GM21367 (cell line): ENCODE measurements at regions not wholly inside any gene's neighbourhood (a gene's known extent, or its start where the extent isn't known, plus 50 kb on each side); places are given as distances from the start of the nearest gene placed in this dataset.
"Not testable (repeated sequence)": the region's sequence is repeated elsewhere in the genome, so short reads cannot be mapped to it uniquely, and the experiment has no call there.

Source experiments
- ATAC-seq: cut with Tn5 transposase; IDR thresholded peaks from one replicate; pipeline ENCODE4 v1.9.1; 2021; ENCODE audit not compliant: unreplicated experiment

DNA sequence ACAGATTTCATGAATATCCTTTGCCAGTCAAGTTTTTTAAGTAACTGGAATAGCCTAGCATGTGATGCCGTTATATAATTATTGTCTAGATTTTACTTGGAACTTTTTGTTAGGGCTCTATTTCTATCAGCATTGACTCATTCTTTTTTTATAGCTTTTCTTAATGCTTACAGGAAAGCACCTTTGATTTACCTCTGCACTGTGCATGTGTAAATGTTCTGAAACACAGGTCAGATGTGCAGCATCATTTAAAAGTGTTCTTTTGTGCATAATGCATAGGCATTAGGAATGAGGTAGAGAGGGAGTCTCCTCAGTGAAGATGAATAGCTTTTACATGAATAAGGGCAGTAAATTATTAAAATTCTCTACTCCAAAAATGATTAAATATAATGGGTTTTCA lies 669.3 kb upstream of the MBL2 start:
- ATAC-seq = no peak

DNA sequence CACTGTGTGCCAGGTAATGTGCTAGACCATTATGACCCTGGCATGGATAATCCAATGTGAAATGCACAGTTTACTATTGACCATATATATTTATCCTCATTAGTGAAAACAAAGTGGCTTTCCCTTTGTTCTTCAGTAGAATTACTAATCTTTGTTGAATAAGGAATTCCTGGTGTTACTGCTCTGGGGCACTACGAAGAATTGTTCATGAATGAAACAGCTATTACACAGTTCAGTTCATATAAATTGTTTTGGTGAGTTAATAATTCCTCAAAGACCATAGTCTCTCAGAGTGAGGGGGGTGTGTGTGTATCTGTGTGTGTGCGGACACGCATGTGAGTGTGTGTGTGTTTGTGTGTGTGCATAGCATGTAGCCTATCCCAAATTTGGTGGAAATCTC lies 668.0 kb upstream of the MBL2 start:
- no peak for ATAC-seq

DNA sequence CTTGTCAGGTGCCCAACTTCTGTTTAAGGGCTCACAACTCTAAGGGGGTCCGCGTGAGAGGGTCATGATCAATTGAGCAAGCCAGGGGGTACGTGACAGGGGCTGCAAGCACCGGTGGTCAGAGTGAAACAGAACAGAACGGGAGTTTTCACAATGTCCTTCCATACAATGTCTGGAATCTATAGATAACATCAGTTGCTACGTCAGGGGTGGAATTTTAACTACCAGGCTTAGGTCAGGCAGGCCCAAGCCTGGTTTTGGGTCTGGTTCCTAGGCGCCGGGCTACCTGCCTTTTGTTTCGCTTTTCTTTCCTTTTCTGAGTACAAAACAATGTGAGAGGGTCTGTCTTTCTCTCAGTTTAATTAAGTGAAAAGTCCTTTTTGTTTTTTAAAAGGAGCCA lies 666.5 kb upstream of the MBL2 start:
- not testable (repeated sequence) for ATAC-seq

DNA sequence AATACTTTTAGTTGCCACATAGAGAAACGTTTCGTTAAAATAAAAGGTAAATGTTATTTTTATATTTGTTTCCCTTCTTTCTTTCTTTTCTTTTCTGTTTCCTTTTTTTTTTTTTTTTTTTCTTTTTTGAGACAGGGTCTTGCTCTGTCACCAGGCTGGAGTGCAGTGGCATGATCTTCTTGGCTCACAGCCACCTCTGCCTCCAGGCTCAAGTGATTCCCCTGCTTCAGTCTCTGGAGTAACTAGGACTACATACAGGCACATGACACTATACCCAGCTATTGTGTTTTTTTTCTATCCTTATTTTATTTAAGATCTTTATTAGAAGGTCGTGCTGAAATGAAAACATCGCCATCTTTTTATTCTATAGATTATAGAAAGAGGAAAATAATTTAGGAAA lies 661.8 kb upstream of the MBL2 start:
- ATAC-seq = no peak

DNA sequence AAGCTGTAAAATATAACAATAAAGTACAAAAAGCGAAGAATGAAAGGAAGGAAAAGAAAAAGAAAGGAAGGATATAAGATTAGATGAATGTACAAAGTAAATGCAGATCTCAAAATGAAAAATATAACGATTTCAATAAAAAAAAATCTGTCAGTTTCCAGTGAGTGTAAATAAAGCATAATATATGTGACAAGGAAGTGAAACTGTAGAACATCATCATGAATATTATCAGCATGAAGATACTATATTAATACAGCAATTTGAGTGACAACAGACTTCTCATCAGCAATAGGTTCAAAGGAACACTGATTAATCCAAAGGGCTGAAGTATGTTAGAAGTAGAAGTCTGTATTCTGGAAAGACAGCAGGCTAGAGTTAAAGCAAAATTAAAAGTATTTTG lies 659.5 kb upstream of the MBL2 start:
- ATAC-seq = no peak

DNA sequence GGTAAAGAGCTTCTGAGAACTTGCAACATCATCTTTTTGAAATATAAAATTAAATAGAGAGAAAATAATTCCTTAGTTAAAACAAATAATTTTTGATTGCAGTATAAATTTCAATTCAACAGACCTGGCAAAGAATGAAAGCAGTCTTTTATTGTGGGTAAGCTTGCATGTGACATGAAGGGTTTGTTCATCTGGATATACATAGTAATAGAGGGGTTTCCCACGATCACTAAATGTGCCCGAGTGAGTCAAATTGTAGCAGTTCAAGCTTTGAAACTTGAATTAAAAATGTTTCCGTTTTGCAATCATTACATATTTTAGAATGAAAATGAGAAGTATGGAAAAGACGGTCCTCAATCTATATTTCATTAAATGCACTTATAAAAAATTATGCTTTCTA lies 658.4 kb upstream of the MBL2 start:
- no peak for ATAC-seq

DNA sequence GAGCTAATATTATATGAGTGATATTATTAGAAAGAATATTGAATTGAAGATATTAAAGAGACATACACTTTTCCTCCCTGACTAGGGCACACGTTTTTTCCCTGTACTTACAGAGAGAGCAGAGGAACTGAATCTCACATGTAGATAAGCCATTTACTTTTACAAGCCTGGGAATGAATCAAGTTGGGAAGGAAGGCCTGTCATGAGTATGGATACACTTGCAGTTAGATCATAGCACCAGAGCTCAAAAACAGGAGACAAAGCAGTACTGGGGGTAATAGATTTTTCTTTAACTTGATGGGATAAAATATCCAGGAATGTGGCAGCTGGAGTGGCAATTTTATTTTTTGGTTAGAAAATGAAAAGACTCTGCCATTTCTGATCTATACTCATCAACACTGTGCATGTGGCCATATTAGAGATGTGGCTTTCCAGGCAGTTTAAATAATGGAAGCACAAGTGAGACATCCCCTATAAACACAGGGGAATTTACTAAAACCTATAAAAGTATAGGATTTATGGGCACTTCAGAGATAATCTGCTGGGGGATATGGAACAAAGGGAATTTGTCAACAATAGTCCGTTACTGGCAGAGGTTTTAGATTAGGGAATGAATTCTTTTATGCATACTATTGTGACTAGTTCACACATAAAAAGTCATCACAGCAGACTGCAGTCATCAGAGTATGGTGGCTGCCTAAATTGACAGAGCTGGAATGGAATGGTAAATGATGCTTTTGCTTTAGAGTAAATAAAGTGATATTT lies 657.7 kb upstream of the MBL2 start:
- ATAC-seq = no peak

DNA sequence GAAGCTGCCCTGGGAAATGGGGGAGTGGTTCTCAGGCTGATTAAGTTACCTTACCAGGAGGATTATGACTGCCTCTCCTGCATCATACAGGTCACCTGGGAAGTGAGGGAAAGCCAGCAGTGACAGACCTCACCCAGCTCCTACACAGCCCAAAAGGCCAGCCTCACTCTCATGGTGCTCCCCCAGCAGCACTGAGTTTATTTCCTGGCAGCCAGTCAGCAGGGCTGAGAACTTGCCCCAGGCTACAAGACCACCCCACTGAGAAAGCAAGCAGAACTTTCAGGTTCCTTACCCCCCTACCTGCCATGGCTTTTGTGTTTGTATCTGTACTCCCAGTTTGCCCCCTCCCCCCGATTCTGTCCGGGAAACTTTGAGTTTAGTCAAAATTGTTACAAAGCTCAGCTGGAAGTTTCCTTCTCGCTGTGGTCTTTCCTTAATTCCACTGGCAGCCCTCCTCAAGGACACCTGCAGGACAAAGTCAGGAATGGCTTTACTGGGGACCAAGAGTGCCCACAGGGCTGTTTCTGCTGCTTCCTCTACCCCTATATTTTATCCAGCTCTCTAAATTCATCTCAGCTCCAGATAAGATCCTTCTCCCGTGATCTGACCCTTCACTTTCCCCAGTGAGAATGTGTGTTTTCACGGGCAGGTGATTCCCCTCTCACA lies 649.8 kb upstream of the MBL2 start:
- no peak for ATAC-seq

DNA sequence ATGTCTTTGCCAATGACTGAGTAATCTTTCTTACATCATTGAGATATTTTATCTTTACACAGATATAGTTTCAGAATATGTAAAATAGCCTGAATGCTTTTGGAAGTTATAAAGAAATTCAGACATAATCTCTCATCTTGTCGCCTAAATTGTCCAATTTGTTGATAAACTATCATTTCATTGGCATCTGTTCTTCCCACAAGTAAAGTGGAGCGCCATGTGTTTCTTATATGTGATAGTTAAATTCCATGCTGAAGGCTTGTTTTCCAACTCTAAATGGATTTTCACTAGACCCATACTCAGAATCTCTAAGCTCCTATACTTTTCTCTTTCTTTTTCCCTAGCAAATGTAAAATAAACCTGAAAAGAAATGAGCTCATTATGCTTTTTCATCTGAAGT lies 640.1 kb upstream of the MBL2 start:
- ATAC-seq = no peak

DNA sequence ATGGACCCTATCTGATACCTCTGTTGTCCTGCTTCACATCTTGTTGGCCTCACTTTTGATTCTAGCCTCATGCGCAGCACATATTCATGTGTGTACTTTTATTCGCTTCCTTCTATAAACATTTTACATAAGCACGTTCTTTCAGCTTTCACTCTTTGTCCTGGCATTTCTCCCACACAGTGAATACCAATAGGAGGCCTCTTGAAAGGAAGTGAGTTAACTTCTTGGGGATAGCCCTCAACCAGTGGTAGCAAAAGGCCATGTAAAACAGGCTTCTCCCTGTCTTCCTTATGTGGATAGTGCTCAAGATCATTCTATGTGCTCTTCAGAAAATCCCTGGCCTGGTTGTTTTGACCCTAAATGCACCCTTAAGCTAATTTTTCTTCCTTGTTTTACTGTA lies 633.9 kb upstream of the MBL2 start:
- ATAC-seq = no peak

DNA sequence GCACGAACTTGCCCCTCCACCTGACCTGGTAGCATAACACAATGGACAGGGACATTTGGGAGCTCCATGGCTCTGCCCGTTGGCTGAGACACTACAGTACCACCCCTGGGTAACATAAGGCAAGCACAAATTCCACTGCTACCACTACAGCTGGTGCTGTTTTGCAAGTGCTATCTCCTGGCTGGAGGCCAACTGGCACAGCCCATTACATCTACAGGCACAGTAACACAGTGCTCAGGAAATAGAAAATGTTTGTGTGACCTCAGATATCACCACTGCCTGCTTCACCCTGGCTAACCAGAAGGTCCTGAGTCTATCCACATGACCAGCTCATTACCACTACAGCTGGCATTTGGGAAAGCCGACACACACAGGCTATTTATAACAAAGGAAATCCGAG lies 631.1 kb upstream of the MBL2 start:
- ATAC-seq = no peak

DNA sequence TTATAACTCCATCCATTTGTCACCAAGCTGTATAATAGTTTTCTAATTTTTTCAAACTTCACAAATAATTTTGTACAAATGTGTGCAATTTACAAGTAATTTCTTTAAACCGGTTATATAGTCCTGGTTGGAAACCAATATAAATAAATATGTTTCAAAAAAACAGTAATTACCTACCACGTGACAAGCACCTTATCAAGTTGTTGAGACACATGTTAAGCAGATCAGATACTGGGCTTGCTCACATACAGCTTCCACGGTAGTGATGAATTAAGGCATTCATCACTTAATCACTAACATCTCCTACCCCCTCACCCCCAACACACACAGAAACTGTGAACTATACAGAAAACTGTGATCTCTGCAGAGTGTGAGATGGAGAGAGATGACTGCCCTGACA lies 630.0 kb upstream of the MBL2 start:
- ATAC-seq = no peak

DNA sequence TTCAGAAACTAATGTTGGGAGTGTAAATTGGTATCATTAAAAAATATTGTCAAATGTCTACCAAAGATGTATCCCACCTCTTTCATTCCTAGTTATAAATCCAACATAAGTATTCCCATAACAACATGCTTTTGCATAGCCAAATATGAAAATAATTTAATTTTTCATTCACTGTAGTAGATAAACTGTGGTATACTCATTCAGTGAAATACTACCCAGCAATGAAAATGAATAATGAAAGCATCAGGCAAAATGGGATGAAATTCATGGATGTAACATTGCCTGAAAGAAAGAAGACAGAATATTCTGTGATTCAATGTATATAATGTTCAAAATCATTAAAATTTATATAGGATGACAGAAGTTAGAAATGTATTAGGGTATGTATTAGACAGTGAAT lies 629.0 kb upstream of the MBL2 start:
- ATAC-seq = no peak

DNA sequence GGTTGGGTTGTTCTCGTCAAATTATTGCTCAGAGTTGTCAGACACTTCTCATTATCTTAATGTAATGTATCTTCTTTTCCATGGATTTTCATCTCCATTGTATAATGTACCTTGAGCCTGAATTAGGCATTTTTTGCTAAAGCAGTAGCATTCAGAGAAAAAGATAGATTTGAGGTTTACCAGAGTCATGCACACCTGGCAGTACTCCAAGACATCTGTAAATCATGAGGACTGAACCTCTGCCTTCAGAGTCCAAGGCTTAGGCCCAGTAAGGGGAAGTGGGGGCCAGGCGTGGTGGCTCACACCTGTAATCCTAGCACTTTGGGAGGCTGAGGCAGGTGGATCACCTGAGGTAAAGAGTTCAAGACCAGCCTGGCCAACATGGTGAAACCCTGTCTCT lies 624.3 kb upstream of the MBL2 start:
- no peak for ATAC-seq

DNA sequence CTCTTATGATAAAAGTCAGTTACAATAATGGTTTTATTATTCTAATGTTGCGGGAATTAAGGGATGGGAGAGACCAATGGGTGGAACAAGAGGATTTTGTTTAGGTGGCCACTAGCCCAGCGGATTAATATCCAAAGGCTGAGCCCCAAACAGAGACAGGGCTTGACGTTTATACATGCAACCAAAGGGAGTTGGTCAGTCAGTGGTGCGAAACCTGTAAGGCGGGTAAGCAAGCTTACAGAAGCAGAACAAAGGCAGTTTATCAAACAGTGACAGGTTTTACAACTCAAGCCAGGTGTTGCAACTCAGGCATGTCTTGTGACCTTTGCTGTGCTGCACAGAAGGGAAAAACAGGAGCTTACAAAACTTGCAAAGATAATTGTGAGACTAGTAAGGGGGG lies 622.9 kb upstream of the MBL2 start:
- no peak for ATAC-seq

DNA sequence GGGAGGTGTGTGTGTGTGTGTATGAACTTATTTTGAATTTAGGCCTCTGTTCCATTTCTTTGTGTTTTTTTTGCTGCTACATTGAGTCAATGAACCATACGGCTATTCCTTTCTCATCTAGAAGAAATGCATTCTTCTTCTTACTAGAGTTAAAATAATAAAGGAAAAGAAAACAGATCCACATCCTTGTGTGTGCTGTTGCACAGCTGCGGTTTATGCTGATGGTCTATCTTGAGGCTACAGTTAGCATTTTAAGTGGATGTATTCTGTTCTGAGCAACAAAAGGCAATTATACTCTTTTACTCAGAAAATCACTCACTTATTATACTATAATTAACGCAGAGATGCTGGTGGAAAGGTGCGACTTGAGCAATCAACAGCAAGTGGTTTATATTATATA lies 615.0 kb upstream of the MBL2 start:
- ATAC-seq = no peak

DNA sequence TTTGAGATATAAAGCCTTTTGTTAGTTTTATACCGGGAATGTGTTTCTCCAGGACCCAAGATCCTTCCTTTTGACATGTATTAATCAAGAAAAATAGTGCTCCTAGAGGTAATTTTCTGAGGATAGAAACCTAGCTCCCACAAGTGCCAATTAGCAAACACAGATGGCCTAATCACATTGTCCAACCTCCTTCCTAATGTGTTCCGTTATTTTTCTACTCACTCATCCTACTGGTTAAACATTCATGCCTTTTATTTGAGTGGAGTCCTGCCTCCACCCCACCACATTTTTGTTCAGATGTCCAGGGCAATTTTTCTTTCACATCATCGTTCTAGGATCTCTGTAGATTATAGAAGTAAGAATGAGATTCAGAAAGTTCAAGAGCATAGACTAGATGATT lies 610.0 kb upstream of the MBL2 start:
- ATAC-seq = no peak

DNA sequence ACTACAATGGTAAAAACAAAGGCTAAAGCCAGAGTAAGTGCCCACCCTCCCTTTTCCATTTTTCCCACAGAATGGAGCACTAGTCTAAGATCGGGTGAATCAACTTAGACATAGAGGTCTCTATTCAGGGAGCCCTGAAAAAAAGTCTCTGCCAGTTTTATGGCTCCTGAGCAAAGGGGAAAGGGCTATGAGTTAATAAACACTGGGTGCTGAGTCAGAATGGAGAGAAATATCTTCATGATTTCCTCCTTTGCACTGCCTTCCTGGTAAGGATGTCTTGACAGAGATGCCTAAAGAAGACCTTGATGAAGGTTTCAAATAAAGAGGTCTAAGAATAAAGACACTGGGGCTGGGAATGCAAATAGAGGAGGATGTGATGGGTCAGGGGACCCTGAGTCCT lies 607.4 kb upstream of the MBL2 start:
- no peak for ATAC-seq

DNA sequence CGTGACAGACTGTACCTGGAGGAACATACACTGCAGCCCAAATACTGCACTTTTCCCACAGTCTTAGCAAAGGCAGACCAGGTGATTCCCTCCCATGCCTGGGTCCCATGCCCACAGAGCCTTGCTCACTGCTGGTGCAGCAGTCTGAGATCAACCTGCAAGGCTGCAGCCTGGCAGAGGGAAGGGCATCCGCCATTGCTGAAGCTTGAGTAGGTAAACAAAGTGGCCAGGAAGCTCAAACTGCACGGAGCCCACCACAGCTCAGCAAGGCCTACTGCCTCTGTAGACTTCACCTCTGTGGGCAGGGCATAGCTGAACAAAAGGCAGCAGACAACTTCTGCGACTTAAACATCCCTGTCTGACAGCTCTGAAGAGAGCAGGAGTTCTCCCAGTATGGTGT lies 597.8 kb upstream of the MBL2 start:
- ATAC-seq = no peak

DNA sequence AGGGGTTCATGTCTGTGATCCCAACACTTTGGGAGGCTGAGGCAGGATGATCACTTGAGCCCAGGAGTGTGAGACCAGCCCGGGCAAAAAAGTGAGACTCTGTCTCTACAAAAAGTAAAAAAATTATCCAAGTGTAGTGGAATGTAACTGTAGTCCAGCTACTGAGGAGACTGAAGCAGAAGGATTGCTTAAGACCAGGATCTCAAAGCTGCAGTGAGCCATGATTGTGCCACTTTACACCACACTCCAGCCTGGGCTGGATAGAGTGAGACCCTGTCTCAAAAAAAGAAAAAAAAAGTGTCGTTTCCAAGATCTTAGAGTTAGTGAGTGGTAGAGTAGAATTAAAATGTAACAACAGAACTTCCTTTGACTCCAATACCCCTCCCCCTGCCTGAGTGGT lies 589.4 kb upstream of the MBL2 start:
- no peak for ATAC-seq

DNA sequence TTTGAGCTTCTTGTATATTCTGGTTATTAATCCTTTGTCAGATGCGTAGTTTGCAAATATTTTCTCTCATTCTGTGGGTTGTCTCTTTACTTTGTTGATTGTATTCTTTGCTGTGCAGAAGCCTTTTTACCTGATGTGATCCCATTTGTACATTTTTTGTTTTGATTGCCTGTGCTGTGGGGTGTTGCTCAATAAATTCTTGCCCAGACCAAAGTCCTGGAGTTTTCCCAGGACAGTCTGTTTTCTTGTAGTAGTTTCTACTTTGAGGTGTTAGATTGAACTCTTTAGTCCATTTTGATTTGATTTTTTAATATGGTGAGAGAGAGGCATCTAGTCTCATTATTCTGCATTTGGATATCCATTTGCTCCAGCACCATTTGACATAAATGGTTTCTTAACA lies 588.7 kb upstream of the MBL2 start:
- ATAC-seq = no peak

DNA sequence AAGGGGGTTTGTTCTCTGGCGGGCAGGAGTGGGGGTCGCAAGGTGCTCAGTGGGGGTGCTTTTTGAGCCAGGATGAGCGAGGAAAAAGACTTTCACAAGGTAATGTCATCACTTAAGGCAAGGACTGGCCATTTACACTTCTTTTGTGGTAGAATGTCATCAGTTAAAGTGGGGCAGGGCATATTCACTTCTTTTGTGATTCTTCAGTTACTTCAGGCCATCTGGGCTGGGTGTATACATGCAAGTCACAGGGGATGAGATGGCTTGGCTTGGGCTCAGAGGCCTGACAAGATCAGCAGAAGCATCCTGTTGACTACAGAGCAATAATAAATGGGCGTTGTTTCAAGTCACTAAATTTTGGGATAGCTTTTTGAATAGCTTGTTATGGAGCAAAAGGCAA lies 586.4 kb upstream of the MBL2 start:
- ATAC-seq = not testable (repeated sequence)

DNA sequence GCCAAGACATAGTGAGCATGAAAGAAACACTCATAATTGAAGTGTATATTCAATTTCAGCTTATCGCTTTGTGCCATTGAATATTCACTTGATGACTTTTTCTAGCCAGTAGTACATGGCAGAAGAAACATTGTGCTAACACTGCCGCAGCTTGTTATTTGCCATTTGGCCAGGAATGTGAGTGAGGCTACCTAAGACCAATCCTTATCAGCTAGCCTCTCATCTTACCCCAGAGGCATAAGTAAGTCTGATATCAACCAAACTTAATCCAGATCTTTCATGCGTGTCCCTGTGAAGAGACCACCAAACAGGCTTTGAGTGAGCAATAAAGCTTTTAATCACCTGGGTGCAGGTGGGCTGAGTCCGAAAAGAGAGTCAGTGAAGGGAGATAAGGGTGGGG lies 586.0 kb upstream of the MBL2 start:
- ATAC-seq = no peak
